IPS-NIHi7 (cell line): ENCODE measurements at regions not wholly inside any gene's neighbourhood (a gene's known extent, or its start where the extent isn't known, plus 50 kb on each side); places are given as distances from the start of the nearest gene placed in this dataset.
A peak's percentile ranks its signal among the peaks of the same experiment; 100 is the strongest.

Source experiments
- DNase-seq: peaks from one replicate; pipeline ENCODE4 v3.0.0; 2012; ENCODE audit warnings: mixed read lengths; ENCODE audit errors: extremely low spot score

- DNase-seq, result no peak
These were observed 526.4 kb upstream of the SPHKAP start for GRCh38 chr2:228707846-228708245.

GRCh38 chr2:228705318-228705717, 523.8 kb upstream of the SPHKAP start:
- no peak for DNase-seq

GRCh38 chr2:228703152-228703551, 521.7 kb upstream of the SPHKAP start:
- DNase-seq, result no peak

- no peak for DNase-seq
These were observed 520.0 kb upstream of the SPHKAP start for GRCh38 chr2:228701506-228701905.

- no peak for DNase-seq
These were observed 519.2 kb upstream of the SPHKAP start for GRCh38 chr2:228700638-228701037.

GRCh38 chr2:228699888-228700287, 518.4 kb upstream of the SPHKAP start:
- no peak for DNase-seq

- DNase-seq, result no peak
These were observed 517.9 kb upstream of the SPHKAP start for GRCh38 chr2:228699400-228699799.

GRCh38 chr2:228698963-228699362, 517.5 kb upstream of the SPHKAP start:
- DNase-seq, result no peak

GRCh38 chr2:228697456-228697855, 516.0 kb upstream of the SPHKAP start:
- no peak for DNase-seq

- no peak for DNase-seq
These were observed 509.2 kb upstream of the SPHKAP start for GRCh38 chr2:228690681-228691080.

GRCh38 chr2:228689053-228689452, 507.6 kb upstream of the SPHKAP start:
- peak; percentile 81 for DNase-seq

- DNase-seq, result no peak
These were observed 506.6 kb upstream of the SPHKAP start for GRCh38 chr2:228688007-228688645.

- no peak for DNase-seq
These were observed 500.5 kb upstream of the SPHKAP start for GRCh38 chr2:228681979-228682378.

GRCh38 chr2:228681426-228681825, 499.9 kb upstream of the SPHKAP start:
- peak; percentile 32 for DNase-seq

GRCh38 chr2:228678110-228678509, 496.6 kb upstream of the SPHKAP start:
- no peak for DNase-seq

- no peak for DNase-seq
These were observed 494.2 kb upstream of the SPHKAP start for GRCh38 chr2:228675646-228676045.

GRCh38 chr2:228675091-228675490, 493.6 kb upstream of the SPHKAP start:
- no peak for DNase-seq

- no peak for DNase-seq
These were observed 492.5 kb upstream of the SPHKAP start for GRCh38 chr2:228673876-228674554.

- DNase-seq, result no peak
These were observed 488.2 kb upstream of the SPHKAP start for GRCh38 chr2:228669690-228670089.

GRCh38 chr2:228665232-228665631, 483.7 kb upstream of the SPHKAP start:
- DNase-seq, result no peak

GRCh38 chr2:228658998-228659397, 477.5 kb upstream of the SPHKAP start:
- no peak for DNase-seq

GRCh38 chr2:228657807-228658402, 476.4 kb upstream of the SPHKAP start:
- peak; percentile 27 for DNase-seq

- no peak for DNase-seq
These were observed 473.8 kb upstream of the SPHKAP start for GRCh38 chr2:228655331-228655730.
